Right lobe of liver (tissue), 6 donors: ENCODE measurements at regions not wholly inside any gene's neighbourhood (a gene's known extent, or its start where the extent isn't known, plus 50 kb on each side); places are given as distances from the start of the nearest gene placed in this dataset.

Experiments used
- ATAC-seq, 4 donors: fragments of 200-7000 bp; cut with Tn5 transposase; one replicate each; pipeline ENCODE4 v1.9.1; 2020; ENCODE audit warnings: mild to moderate bottlenecking in 4 of 4, moderate library complexity in 4 of 4
- DNase-seq, 3 donors: peaks; one replicate each; pipeline ENCODE4 v3.0.0-alpha.2; 2020
- H3K27ac ChIP-seq, 3 donors: fragments of 200-600 bp; one replicate each; pipeline ENCODE4 v1.8.0; 2022
- H3K27me3 ChIP-seq, 2 donors: fragments of 200-600 bp; one replicate each; pipeline ENCODE4 v1.8.0; 2022
- H3K36me3 ChIP-seq, 4 donors: fragments of 200-600 bp; sonication (generic) in 1 of 4; one replicate each; pipeline versions ENCODE4 v1.5.1 to v1.8.0; 2017 to 2022; ENCODE audit warnings: control low read depth in 1 of 4
- H3K4me1 ChIP-seq, 4 donors: fragments of 200-600 bp; sonication (generic) in 1 of 4; one replicate each; pipeline versions ENCODE4 v1.5.1 to v1.8.0; 2017 to 2022; ENCODE audit warnings: control low read depth in 1 of 4
- H3K4me3 ChIP-seq, 3 donors: fragments of 200-600 bp; one replicate each; pipeline ENCODE4 v1.8.0; 2022
- H3K9me3 ChIP-seq, 4 donors: fragments of 200-600 bp; sonication (generic) in 1 of 4; one replicate each; pipeline versions ENCODE4 v1.5.1 to v1.8.0; 2017 to 2022; ENCODE audit warnings: control low read depth in 1 of 4
- CTCF ChIP-seq, 4 donors: fragments of 200-600 bp in 3 of 4; fragments of 450-650 bp in 1 of 4; IDR thresholded peaks; one replicate each; pipeline versions ENCODE4 v1.5.1 to v1.8.0; 2016 to 2022; ENCODE audit warnings: antibody characterized with exemption in 4 of 4, mild to moderate bottlenecking in 2 of 4
- POLR2A ChIP-seq: fragments of 450-650 bp; IDR thresholded peaks from one replicate; pipeline ENCODE4 v1.6.1; 2017; ENCODE audit warnings: antibody characterized with exemption, mild to moderate bottlenecking
- WGBS: methylation state at CpG from one replicate; pipeline ENCODE4 v1.1.6; 2018; ENCODE audit warnings: low coverage, low lambda C conversion rate; ENCODE audit not compliant: insufficient coverage; ENCODE audit errors: missing lambda C conversion rate; 5-methylcytosine and 5-hydroxymethylcytosine counted together
- intact Hi-C, 2 donors: fragments of 100-400 bp; cut with DNase I; formaldehyde crosslinking; loops; one replicate each; pipeline versions ENCODE4 v1.11.2 to v1.14.1; 2022
- donor health status: DM: no; HTN: yes; CAD: no.
- donor health status: DM: no; HTN: no; CAD: no.
- donor health status: DM: no; HTN: no; CAD: no.
- donor health status: DM: no; HTN: yes; CAD: no.
- donor health status: DM: no; HTN: yes; CAD: no.

- DNase-seq: no peak
- Histone ChIP-seq H3K4me3 (no peak overlapping the region), H3K27ac (no peak overlapping the region), H3K27me3 (no peaks in the 10 kb centered on the region), H3K4me1 (no peaks in the 10 kb centered on the region), H3K9me3 (no peaks in the 10 kb centered on the region), H3K36me3 (no peaks in the 10 kb centered on the region)
- WGBS: 26% methylated on average over 4 of the region's 4 CpGs
- no peak for TF ChIP-seq CTCF (IDR thresholded peaks at IDR 0.05)
- no peak for TF ChIP-seq POLR2A
- peak; percentile 35 to 96 (median 40) for ATAC-seq
- intact Hi-C loops: no loop called here
Measured at GRCh38 chrX:6599230-6599860, 64.4 kb upstream of the VCX3A start.
